SU-DHL-6 (cell line): ENCODE measurements at regions not wholly inside any gene's neighbourhood (a gene's known extent, or its start where the extent isn't known, plus 50 kb on each side); places are given as distances from the start of the nearest gene placed in this dataset.

Experiments
- H2AFZ ChIP-seq: fragments of 200-600 bp; sonication (generic); 2 replicates; pipeline ENCODE4 v1.6.1; 2014; ENCODE audit warnings: low read depth, mild to moderate bottlenecking, moderate library complexity, mixed read lengths, antibody characterized with exemption, low read length; ENCODE audit not compliant: severe bottlenecking
- H3F3A ChIP-seq: fragments of 200-600 bp; shearing (Covaris generic); 2 replicates; pipeline ENCODE4 v1.6.0; 2016; ENCODE audit warnings: antibody characterized with exemption, mild to moderate bottlenecking; ENCODE audit not compliant: insufficient read depth
- H3K27ac ChIP-seq: fragments of 200-600 bp; sonication (generic); 2 replicates; pipeline ENCODE4 v1.5.1; 2016; ENCODE audit warnings: low read depth, mild to moderate bottlenecking, low read length, moderate library complexity, mixed read lengths
- H3K27me3 ChIP-seq: fragments of 200-600 bp; sonication (generic), shearing (Covaris generic); 2 replicates; pipeline ENCODE4 v1.6.0; 2014; ENCODE audit warnings: mild to moderate bottlenecking, low read length
- H3K36me3 ChIP-seq: fragments of 200-600 bp; sonication (generic); 2 replicates; pipeline ENCODE4 v1.6.1; 2014; ENCODE audit warnings: mild to moderate bottlenecking, low read length, mixed read lengths
- H3K4me2 ChIP-seq: fragments of 300-600, 200-600 bp; shearing (Covaris generic), sonication (generic); 2 replicates; pipeline ENCODE4 v1.6.0; 2014; ENCODE audit warnings: low read length, low read depth, mild to moderate bottlenecking; ENCODE audit not compliant: poor library complexity, severe bottlenecking
- H3K4me3 ChIP-seq: fragments of 200-600 bp; sonication (generic); 2 replicates; pipeline ENCODE4 v1.5.1; 2014; ENCODE audit warnings: antibody characterized with exemption, low read length, mild to moderate bottlenecking, mixed read lengths; ENCODE audit not compliant: insufficient read depth, poor library complexity, severe bottlenecking
- H3K79me2 ChIP-seq: fragments of 200-600 bp; sonication (generic); 2 replicates; pipeline ENCODE4 v1.6.1; 2014; ENCODE audit warnings: mild to moderate bottlenecking, low read length, moderate library complexity; ENCODE audit not compliant: insufficient read depth
- H3K9ac ChIP-seq: fragments of 200-600 bp; sonication (generic); 2 replicates; pipeline ENCODE4 v1.7.0; 2014; ENCODE audit warnings: mild to moderate bottlenecking, low read length
- H3K9me2 ChIP-seq: fragments of 200-600 bp; sonication (generic); replicated peaks from 2 replicates; pipeline ENCODE4 v1.6.1; 2014; ENCODE audit warnings: low read length; ENCODE audit not compliant: insufficient read depth
- H3K9me3 ChIP-seq: fragments of 200-600 bp; sonication (generic); 2 replicates; pipeline ENCODE4 v1.6.1; 2014; ENCODE audit warnings: low read length, mixed read lengths; ENCODE audit not compliant: insufficient read depth
- H4K20me1 ChIP-seq: fragments of 200-600 bp; sonication (generic); 2 replicates; pipeline ENCODE4 v1.6.1; 2014; ENCODE audit warnings: low read depth, mild to moderate bottlenecking, antibody characterized with exemption, low read length, moderate library complexity, mixed read lengths
- CTCF ChIP-seq: fragments of 200-600 bp; sonication (generic); IDR thresholded peaks from one replicate; pipeline ENCODE4 v1.5.1; 2017; ENCODE audit warnings: antibody characterized with exemption, mild to moderate bottlenecking, low read length, moderate library complexity; ENCODE audit not compliant: insufficient read depth, poor library complexity, severe bottlenecking
- EZH2phosphoT487 ChIP-seq: fragments of 200-600 bp; sonication (generic), shearing (Covaris generic); conservative IDR thresholded peaks from 2 replicates; pipeline ENCODE4 v1.6.1; 2018; ENCODE audit warnings: mild to moderate bottlenecking, antibody characterized with exemption, low read length, moderate library complexity, mixed read lengths

- H3F3A ChIP-seq: no peaks in the 10 kb centered on the region
- H3K4me3 ChIP-seq: no peak overlapping the region
- H3K27ac ChIP-seq: no peak overlapping the region
- no peaks in the 10 kb centered on the region for H3K79me2 ChIP-seq
- no peak for TF ChIP-seq EZH2phosphoT487
- no peak for TF ChIP-seq CTCF
- H3K9me2 ChIP-seq: no peaks in the 10 kb centered on the region
- H3K4me2 ChIP-seq: no peak overlapping the region
- no peak overlapping the region for H2AFZ ChIP-seq
- no peak overlapping the region for H3K9ac ChIP-seq
- no peaks in the 10 kb centered on the region for H3K36me3 ChIP-seq
- H4K20me1 ChIP-seq: no peaks in the 10 kb centered on the region
- H3K9me3 ChIP-seq: no peaks in the 10 kb centered on the region
- H3K27me3 ChIP-seq: 0 out of 2 replicates have a peak, but pooled peaks cover 3% of the 10 kb centered on the region
Measured at GRCh38 chr6:71651636-71652035, 234.7 kb upstream of the RIMS1 start.

- no peak overlapping the region for H3K4me2 ChIP-seq
Measured at GRCh38 chr6:71656121-71656520, 230.2 kb upstream of the RIMS1 start.

GRCh38 chr6:71665931-71666330, 220.4 kb upstream of the RIMS1 start:
- H3K9me2 ChIP-seq: no peaks in the 10 kb centered on the region
- H3K4me3 ChIP-seq: no peak overlapping the region
- TF ChIP-seq EZH2phosphoT487: no peak
- TF ChIP-seq CTCF: no peak
- H3K4me2 ChIP-seq: no peak overlapping the region
- no peak overlapping the region for H2AFZ ChIP-seq
- H3K27ac ChIP-seq: no peak overlapping the region
- no peaks in the 10 kb centered on the region for H3K27me3 ChIP-seq
- no peaks in the 10 kb centered on the region for H3K36me3 ChIP-seq
- no peak overlapping the region for H3K9ac ChIP-seq
- H3K79me2 ChIP-seq: no peaks in the 10 kb centered on the region
- H3K9me3 ChIP-seq: no peaks in the 10 kb centered on the region
- H3F3A ChIP-seq: no peaks in the 10 kb centered on the region
- no peaks in the 10 kb centered on the region for H4K20me1 ChIP-seq

More at GRCh38 chr6:71656121-71656520, 230.2 kb upstream of the RIMS1 start:
- 0 out of 2 replicates have a peak, but pooled peaks cover 3% of the 10 kb centered on the region for H3K27me3 ChIP-seq
- no peak overlapping the region for H3K4me3 ChIP-seq
- H3K9me3 ChIP-seq: no peaks in the 10 kb centered on the region
- H3F3A ChIP-seq: no peaks in the 10 kb centered on the region
- no peaks in the 10 kb centered on the region for H4K20me1 ChIP-seq
- TF ChIP-seq CTCF (no peak), EZH2phosphoT487 (no peak)
- H3K9me2 ChIP-seq: no peaks in the 10 kb centered on the region
- H2AFZ ChIP-seq: no peak overlapping the region
- no peaks in the 10 kb centered on the region for H3K79me2 ChIP-seq
- H3K9ac ChIP-seq: no peak overlapping the region
- no peak overlapping the region for H3K27ac ChIP-seq
- H3K36me3 ChIP-seq: no peaks in the 10 kb centered on the region
